ENCODE measurements at regions not wholly inside any gene's neighbourhood (a gene's known extent, or its start where the extent isn't known, plus 50 kb on each side); places are given as distances from the start of the nearest gene placed in this dataset.
A peak's percentile ranks its signal among the peaks of the same experiment; 100 is the strongest.

DNA sequence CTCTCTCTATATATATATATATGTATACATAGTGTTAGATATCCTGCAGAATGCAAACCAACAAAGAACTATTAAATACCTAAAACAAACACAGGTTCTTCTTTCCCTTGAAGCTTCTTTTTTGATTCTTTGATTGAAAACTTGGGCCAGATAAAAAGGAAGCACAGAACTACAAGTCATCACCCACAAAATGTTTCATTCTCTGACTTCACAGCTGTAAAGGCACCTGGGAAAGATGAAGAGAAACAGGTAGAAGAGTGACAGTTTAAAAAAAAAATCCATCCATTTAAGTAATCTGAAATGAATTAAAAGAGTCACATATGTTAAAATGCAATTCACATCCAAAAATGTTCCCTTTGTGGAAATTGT, 90.7 kb upstream of the FNDC3A start:
- no peak for DNase-seq (ENCODE audit: low spot score)
- in situ Hi-C loops (cut with MboI; ENCODE audit: low sequenced_read_pairs, unreplicated experiment) = no loop called here
- no peak for TF ChIP-seq CTCF (IDR thresholded peaks at IDR 0.05; ENCODE audit: borderline replicate concordance, control extremely low read depth, extremely low read depth, insufficient read depth, missing control alignments)

- in situ Hi-C loops (cut with MboI; ENCODE audit: low sequenced_read_pairs, unreplicated experiment) = no loop called here
- no peak for TF ChIP-seq CTCF (IDR thresholded peaks at IDR 0.05; ENCODE audit: borderline replicate concordance, control extremely low read depth, extremely low read depth, insufficient read depth, missing control alignments)
- DNase-seq (ENCODE audit: low spot score) = no peak
Measured at GRCh38 chr13:48888613-48889012, 87.1 kb upstream of the FNDC3A start.

GRCh38 chr13:48890391-48890790, 85.3 kb upstream of the FNDC3A start:
- DNase-seq (ENCODE audit: low spot score) = no peak
- no peak for TF ChIP-seq CTCF (IDR thresholded peaks at IDR 0.05; ENCODE audit: borderline replicate concordance, control extremely low read depth, extremely low read depth, insufficient read depth, missing control alignments)
- in situ Hi-C loops (cut with MboI; ENCODE audit: low sequenced_read_pairs, unreplicated experiment) = no loop called here

DNA sequence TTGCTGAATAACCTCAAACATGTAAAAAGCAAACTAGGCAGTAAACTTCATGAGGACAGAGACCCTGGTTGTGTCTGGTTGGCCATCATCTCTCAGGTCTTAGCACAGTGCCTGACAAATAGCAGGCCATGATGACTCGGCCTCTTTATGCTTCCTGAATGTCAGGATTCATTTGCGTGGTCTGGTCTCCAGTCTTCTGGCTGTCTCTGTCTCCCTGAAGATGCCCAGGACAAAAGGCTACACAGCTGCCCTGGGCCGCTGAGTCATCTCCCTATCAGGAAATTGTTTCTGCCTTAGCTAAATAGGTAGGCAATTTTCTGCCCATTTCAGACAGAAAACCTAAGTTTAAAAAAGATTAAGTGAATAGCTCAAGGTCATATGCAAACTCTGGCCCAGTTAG, 84.1 kb upstream of the FNDC3A start:
- in situ Hi-C loops (cut with MboI; ENCODE audit: low sequenced_read_pairs, unreplicated experiment) = no loop called here
- no peak for DNase-seq (ENCODE audit: low spot score)
- TF ChIP-seq CTCF (IDR thresholded peaks at IDR 0.05; ENCODE audit: borderline replicate concordance, control extremely low read depth, extremely low read depth, insufficient read depth, missing control alignments) = no peak

GRCh38 chr13:48892053-48892687, 83.5 kb upstream of the FNDC3A start:
- no peak for TF ChIP-seq CTCF (IDR thresholded peaks at IDR 0.05; ENCODE audit: borderline replicate concordance, control extremely low read depth, extremely low read depth, insufficient read depth, missing control alignments)
- in situ Hi-C loops (cut with MboI; ENCODE audit: low sequenced_read_pairs, unreplicated experiment) = no loop called here
- peak; percentile 16 for DNase-seq (ENCODE audit: low spot score)

GRCh38 chr13:48892688-48893075, 83.0 kb upstream of the FNDC3A start:
- in situ Hi-C loops (cut with MboI; ENCODE audit: low sequenced_read_pairs, unreplicated experiment) = no loop called here
- DNase-seq (ENCODE audit: low spot score) = no peak
- TF ChIP-seq CTCF (IDR thresholded peaks at IDR 0.05; ENCODE audit: borderline replicate concordance, control extremely low read depth, extremely low read depth, insufficient read depth, missing control alignments) = no peak

GRCh38 chr13:48896312-48896711, 79.4 kb upstream of the FNDC3A start:
- in situ Hi-C loops (cut with MboI; ENCODE audit: low sequenced_read_pairs, unreplicated experiment) = no loop called here
- TF ChIP-seq CTCF (IDR thresholded peaks at IDR 0.05; ENCODE audit: borderline replicate concordance, control extremely low read depth, extremely low read depth, insufficient read depth, missing control alignments) = no peak
- no peak for DNase-seq (ENCODE audit: low spot score)

Measured in GM13976 (cell line).